IPS-18a (cell line): ENCODE measurements at regions not wholly inside any gene's neighbourhood (a gene's known extent, or its start where the extent isn't known, plus 50 kb on each side); places are given as distances from the start of the nearest gene placed in this dataset.
"Not testable (repeated sequence)": the region's sequence is repeated elsewhere in the genome, so short reads cannot be mapped to it uniquely, and the experiment has no call there.

Source experiments
- H3K27ac ChIP-seq: one replicate; pipeline ENCODE4 v1.5.1; 2013; ENCODE audit warnings: low read length
- H3K27me3 ChIP-seq: one replicate; pipeline ENCODE4 v1.6.1; 2013; ENCODE audit warnings: mild to moderate bottlenecking, low read length; ENCODE audit not compliant: control insufficient read depth, insufficient read depth
- H3K36me3 ChIP-seq: one replicate; pipeline ENCODE4 v1.6.1; 2013; ENCODE audit warnings: low read depth, low read length; ENCODE audit not compliant: control insufficient read depth
- H3K4me1 ChIP-seq: one replicate; pipeline ENCODE4 v1.6.1; 2013; ENCODE audit warnings: low read depth, low read length; ENCODE audit not compliant: control insufficient read depth
- H3K4me3 ChIP-seq: one replicate; pipeline ENCODE4 v1.5.1; 2013; ENCODE audit warnings: low read length
- H3K9ac ChIP-seq: one replicate; pipeline ENCODE4 v1.6.1; 2013; ENCODE audit warnings: mild to moderate bottlenecking, low read length, moderate library complexity
- H3K9me3 ChIP-seq: one replicate; pipeline ENCODE4 v1.6.1; 2013; ENCODE audit warnings: low read depth, low read length; ENCODE audit not compliant: control insufficient read depth

- not testable (repeated sequence) for H3K36me3 ChIP-seq, H3K4me1 ChIP-seq, H3K27ac ChIP-seq, H3K27me3 ChIP-seq, H3K9ac ChIP-seq, H3K9me3 ChIP-seq
- peak overlapping the region; percentile 75 for H3K4me3 ChIP-seq
These were observed 162.3 kb downstream of the KBTBD2 start for GRCh38 chr7:32729335-32729675.

GRCh38 chr7:32728412-32729334 is 162.9 kb downstream of the KBTBD2 start:
- not testable (repeated sequence) for H3K27ac ChIP-seq, H3K36me3 ChIP-seq, H3K4me1 ChIP-seq, H3K27me3 ChIP-seq, H3K9me3 ChIP-seq
- Histone ChIP-seq H3K4me3 (peak overlapping the region; percentile 75), H3K9ac (peak overlapping the region; percentile 58)

GRCh38 chr7:32727483-32728411 is 163.8 kb downstream of the KBTBD2 start:
- Histone ChIP-seq H3K9ac (peak overlapping the region; percentile 58), H3K4me3 (peak overlapping the region; percentile 75)
- H3K27ac ChIP-seq, H3K9me3 ChIP-seq, H3K27me3 ChIP-seq, H3K36me3 ChIP-seq, H3K4me1 ChIP-seq: not testable (repeated sequence)

GRCh38 chr7:32722837-32723236 is 168.7 kb downstream of the KBTBD2 start:
- H3K27ac ChIP-seq, H3K36me3 ChIP-seq, H3K27me3 ChIP-seq, H3K4me1 ChIP-seq, H3K9me3 ChIP-seq, H3K4me3 ChIP-seq, H3K9ac ChIP-seq: not testable (repeated sequence)

GRCh38 chr7:32694182-32694581 is 197.4 kb downstream of the KBTBD2 start:
- Histone ChIP-seq H3K4me1 (no peaks in the 10 kb centered on the region), H3K36me3 (no peaks in the 10 kb centered on the region), H3K27ac (no peak overlapping the region), H3K9me3 (peaks cover 4% of the 10 kb centered on the region), H3K9ac (no peak overlapping the region), H3K27me3 (no peaks in the 10 kb centered on the region), H3K4me3 (no peak overlapping the region)

- not testable (repeated sequence) for H3K36me3 ChIP-seq, H3K27ac ChIP-seq, H3K4me3 ChIP-seq, H3K27me3 ChIP-seq, H3K9me3 ChIP-seq, H3K4me1 ChIP-seq, H3K9ac ChIP-seq
These were observed 196.9 kb downstream of the AVL9 start for GRCh38 chr7:32691965-32692815.

GRCh38 chr7:32688092-32688491 is 192.8 kb downstream of the AVL9 start:
- not testable (repeated sequence) for H3K4me1 ChIP-seq, H3K4me3 ChIP-seq, H3K9me3 ChIP-seq, H3K27me3 ChIP-seq, H3K27ac ChIP-seq, H3K9ac ChIP-seq, H3K36me3 ChIP-seq

- no peak overlapping the region for H3K4me3 ChIP-seq
- H3K4me1 ChIP-seq: peaks cover 23% of the 10 kb centered on the region
- peaks cover 7% of the 10 kb centered on the region for H3K9me3 ChIP-seq
- no peaks in the 10 kb centered on the region for H3K27me3 ChIP-seq
- peak overlapping the region; percentile 60 for H3K27ac ChIP-seq
- H3K36me3 ChIP-seq: no peaks in the 10 kb centered on the region
- peak overlapping the region; percentile 62 for H3K9ac ChIP-seq
These were observed 185.9 kb downstream of the AVL9 start for GRCh38 chr7:32681174-32681518.

GRCh38 chr7:32680259-32681173 is 185.2 kb downstream of the AVL9 start:
- peak overlapping the region; percentile 63 for H3K27ac ChIP-seq
- H3K27me3 ChIP-seq: no peaks in the 10 kb centered on the region
- H3K4me1 ChIP-seq: peaks cover 23% of the 10 kb centered on the region
- H3K36me3 ChIP-seq: no peaks in the 10 kb centered on the region
- H3K9ac ChIP-seq: peak overlapping the region; percentile 62
- peaks cover 9% of the 10 kb centered on the region for H3K9me3 ChIP-seq
- H3K4me3 ChIP-seq: no peak overlapping the region

- H3K9ac ChIP-seq: peak overlapping the region; percentile 40
- H3K9me3 ChIP-seq: peaks cover 9% of the 10 kb centered on the region
- H3K4me3 ChIP-seq: no peak overlapping the region
- no peaks in the 10 kb centered on the region for H3K27me3 ChIP-seq
- peaks cover 23% of the 10 kb centered on the region for H3K4me1 ChIP-seq
- H3K27ac ChIP-seq: no peak overlapping the region
- H3K36me3 ChIP-seq: no peaks in the 10 kb centered on the region
These were observed 183.9 kb downstream of the AVL9 start for GRCh38 chr7:32679192-32679591.
